Sigmoid colon (tissue), 6 donors: ENCODE measurements at regions not wholly inside any gene's neighbourhood (a gene's known extent, or its start where the extent isn't known, plus 50 kb on each side); places are given as distances from the start of the nearest gene placed in this dataset.

Source experiments
- DNase-seq: peaks from one replicate; pipeline ENCODE4 v3.0.0-alpha.2; 2019
- H3K27ac ChIP-seq, 4 donors: fragments of 200-600 bp; sonication (generic); one replicate each; pipeline ENCODE4 v1.5.1; 2016 to 2019; ENCODE audit warnings: mild to moderate bottlenecking in 1 of 4
- H3K27me3 ChIP-seq, 3 donors: fragments of 200-600 bp; sonication (generic); one replicate each; pipeline ENCODE4 v1.5.1; 2019; ENCODE audit warnings: mild to moderate bottlenecking in 1 of 3
- H3K36me3 ChIP-seq, 4 donors: fragments of 200-600 bp; sonication (generic); one replicate each; pipeline ENCODE4 v1.5.1; 2016 to 2019
- H3K4me1 ChIP-seq, 4 donors: fragments of 200-600 bp; sonication (generic); one replicate each; pipeline ENCODE4 v1.5.1; 2017 to 2019
- H3K4me3 ChIP-seq, 4 donors: fragments of 200-600 bp; sonication (generic); one replicate each; pipeline ENCODE4 v1.5.1; 2017 to 2019; ENCODE audit warnings: mild to moderate bottlenecking in 2 of 4, moderate library complexity in 1 of 4
- H3K9me3 ChIP-seq, 4 donors: fragments of 200-600 bp in 3 of 4; sonication (generic) in 3 of 4; one replicate each; pipeline versions ENCODE4 v1.5.1 to v1.6.1; 2013 to 2019
- EP300 ChIP-seq, 4 donors: sonication (generic); formaldehyde crosslinking; IDR thresholded peaks; one replicate each; pipeline ENCODE4 v1.6.1; 2017; ENCODE audit warnings: antibody characterized with exemption in 4 of 4
- POLR2A ChIP-seq, 2 donors: fragments of 450-650 bp; IDR thresholded peaks; one replicate each; pipeline ENCODE4 v1.6.1; 2016; ENCODE audit warnings: antibody characterized with exemption in 2 of 2, mild to moderate bottlenecking in 2 of 2, moderate library complexity in 2 of 2
- POLR2AphosphoS5 ChIP-seq, 4 donors: sonication (generic); formaldehyde crosslinking; IDR thresholded peaks; one replicate each; pipeline ENCODE4 v1.6.1; 2017; ENCODE audit warnings: antibody characterized with exemption in 4 of 4
- WGBS, 2 donors: extraction: QIAGEN DNeasy Blood & Tissue Kit; methylation state at CpG; one replicate each; pipeline ENCODE4 v1.1.7; 2013; 5-methylcytosine and 5-hydroxymethylcytosine counted together
- intact Hi-C: fragments of 100-400 bp; cut with DNase I; formaldehyde crosslinking; loops from one replicate; pipeline ENCODE4 v1.15.1; 2023
- TF ChIP-seq, protein P1 (sequence below), 4 experiments: fragments of 450-650 bp in 3 of 4; fragments of 200-600 bp in 1 of 4; IDR thresholded peaks; one replicate each; pipeline ENCODE4 v1.5.1; 2016 to 2019; ENCODE audit warnings: antibody characterized with exemption in 4 of 4, mild to moderate bottlenecking in 3 of 4, moderate library complexity in 2 of 4
- donor health status: healthy with polysubstance abuse.
- donor health status: healthy.

DNA sequence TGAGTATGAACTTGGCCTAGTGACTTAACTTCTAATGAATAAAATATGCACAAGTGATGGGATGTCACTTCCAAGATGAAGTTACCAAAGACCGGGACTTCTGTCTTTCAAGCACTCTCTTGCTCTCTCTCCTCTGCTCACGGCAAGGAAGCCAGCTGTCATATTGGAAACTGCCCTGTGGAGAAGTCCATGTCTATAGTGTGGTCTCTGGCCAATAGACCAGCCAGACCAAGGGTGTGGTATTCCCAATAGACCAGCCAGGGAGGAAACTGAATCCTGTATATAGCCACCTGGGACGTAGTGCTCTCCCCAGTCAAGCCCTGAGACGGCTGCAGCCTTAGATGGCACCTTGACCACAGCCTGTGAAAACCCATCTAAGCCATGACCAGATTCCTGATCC lies 93.2 kb upstream of the ALX4 start:
- Histone ChIP-seq H3K27ac (no peak overlapping the region), H3K36me3 (no peaks in the 10 kb centered on the region), H3K4me3 (no peak overlapping the region), H3K4me1 (no peaks in the 10 kb centered on the region), H3K9me3 (no peaks in the 10 kb centered on the region), H3K27me3 (peaks cover 0 to 10% (median 8%) of the 10 kb centered on the region in 3 donors)
- TF ChIP-seq POLR2A (IDR thresholded peaks at IDR 0.05) (no peak), POLR2AphosphoS5 (IDR thresholded peaks at IDR 0.05) (no peak), EP300 (IDR thresholded peaks at IDR 0.05) (no peak)
- TF ChIP-seq, protein P1, sequence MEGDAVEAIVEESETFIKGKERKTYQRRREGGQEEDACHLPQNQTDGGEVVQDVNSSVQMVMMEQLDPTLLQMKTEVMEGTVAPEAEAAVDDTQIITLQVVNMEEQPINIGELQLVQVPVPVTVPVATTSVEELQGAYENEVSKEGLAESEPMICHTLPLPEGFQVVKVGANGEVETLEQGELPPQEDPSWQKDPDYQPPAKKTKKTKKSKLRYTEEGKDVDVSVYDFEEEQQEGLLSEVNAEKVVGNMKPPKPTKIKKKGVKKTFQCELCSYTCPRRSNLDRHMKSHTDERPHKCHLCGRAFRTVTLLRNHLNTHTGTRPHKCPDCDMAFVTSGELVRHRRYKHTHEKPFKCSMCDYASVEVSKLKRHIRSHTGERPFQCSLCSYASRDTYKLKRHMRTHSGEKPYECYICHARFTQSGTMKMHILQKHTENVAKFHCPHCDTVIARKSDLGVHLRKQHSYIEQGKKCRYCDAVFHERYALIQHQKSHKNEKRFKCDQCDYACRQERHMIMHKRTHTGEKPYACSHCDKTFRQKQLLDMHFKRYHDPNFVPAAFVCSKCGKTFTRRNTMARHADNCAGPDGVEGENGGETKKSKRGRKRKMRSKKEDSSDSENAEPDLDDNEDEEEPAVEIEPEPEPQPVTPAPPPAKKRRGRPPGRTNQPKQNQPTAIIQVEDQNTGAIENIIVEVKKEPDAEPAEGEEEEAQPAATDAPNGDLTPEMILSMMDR (IDR thresholded peaks at IDR 0.05) = no peak
- no peak for DNase-seq
- intact Hi-C loops = no loop called here
- WGBS, 2 donors = 60 to 63% methylated on average over 4 of the region's 4 CpGs

DNA sequence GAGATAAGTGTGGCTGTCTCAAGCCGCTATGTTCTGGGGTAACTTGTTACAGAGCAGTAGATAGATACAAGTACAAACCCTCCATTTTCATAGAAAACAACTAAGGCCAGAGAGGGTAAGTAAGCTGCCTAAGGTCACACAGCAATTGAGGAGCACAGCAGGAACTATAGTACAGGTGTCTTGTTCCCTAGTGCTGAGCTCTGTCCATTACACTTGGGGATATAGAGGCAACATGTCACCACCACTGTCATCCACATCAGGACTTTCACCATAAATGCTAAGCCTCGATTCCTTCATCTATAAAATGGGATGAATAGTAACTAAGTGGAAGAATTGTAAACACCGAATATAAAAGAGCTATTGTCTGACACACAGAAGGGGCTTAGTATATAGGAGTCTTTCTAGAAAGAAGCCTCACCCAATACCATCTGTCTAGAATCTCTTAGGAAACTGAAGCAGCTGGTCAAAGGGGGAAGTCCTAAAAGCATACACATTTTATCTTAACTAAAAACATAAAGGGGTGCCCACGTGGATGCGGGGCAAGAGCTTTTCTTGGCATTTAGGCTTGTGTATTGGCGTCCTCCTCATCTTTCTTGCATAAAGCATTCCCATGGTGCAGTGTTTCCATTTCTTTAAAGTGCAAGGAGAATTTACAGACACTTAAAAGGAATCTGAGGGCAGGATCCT lies 93.8 kb upstream of the ALX4 start:
- H3K27ac ChIP-seq = no peak overlapping the region
- H3K4me3 ChIP-seq = no peak overlapping the region
- peaks cover 0 to 8% (median 2%) of the 10 kb centered on the region in 3 donors for H3K27me3 ChIP-seq
- no peaks in the 10 kb centered on the region for H3K9me3 ChIP-seq
- 59 to 80% methylated on average over 6 of the region's 6 CpGs for WGBS, 2 donors
- H3K36me3 ChIP-seq = no peaks in the 10 kb centered on the region
- H3K4me1 ChIP-seq = no peaks in the 10 kb centered on the region
- DNase-seq = no peak
- intact Hi-C loops = no loop called here
- TF ChIP-seq POLR2A (IDR thresholded peaks at IDR 0.05) = no peak
- TF ChIP-seq EP300 (IDR thresholded peaks at IDR 0.05) = no peak
- no peak for TF ChIP-seq POLR2AphosphoS5 (IDR thresholded peaks at IDR 0.05)

DNA sequence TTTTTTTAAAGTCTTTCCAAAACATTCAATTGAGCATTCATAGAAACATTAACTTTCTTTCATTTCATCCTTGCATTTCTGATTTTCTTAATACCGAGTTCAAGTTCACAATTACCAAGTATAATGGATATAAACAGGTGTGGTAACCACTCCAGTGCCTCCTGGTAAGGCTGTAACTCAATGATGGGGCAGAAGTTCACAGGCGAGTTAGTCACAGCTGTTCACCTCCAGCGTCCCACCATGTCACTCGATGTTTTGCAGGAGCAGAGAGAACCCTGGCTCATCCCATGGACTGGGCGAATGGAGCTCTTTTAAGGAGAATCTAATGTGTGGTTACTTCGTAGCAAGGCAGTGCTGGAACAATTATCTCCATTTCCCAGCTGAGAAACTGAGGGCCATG lies 94.4 kb upstream of the ALX4 start:
- WGBS, 2 donors = 63 to 82% methylated on average over 6 of the region's 6 CpGs
- Histone ChIP-seq H3K27ac (no peak overlapping the region), H3K36me3 (no peaks in the 10 kb centered on the region), H3K9me3 (no peaks in the 10 kb centered on the region), H3K27me3 (peaks cover 0 to 8% (median 0%) of the 10 kb centered on the region in 3 donors), H3K4me1 (no peaks in the 10 kb centered on the region), H3K4me3 (no peak overlapping the region)
- DNase-seq = no peak
- no peak for TF ChIP-seq POLR2AphosphoS5 (IDR thresholded peaks at IDR 0.05)
- TF ChIP-seq EP300 (IDR thresholded peaks at IDR 0.05) = no peak
- TF ChIP-seq, protein P1 (IDR thresholded peaks at IDR 0.05) = no peak
- TF ChIP-seq POLR2A (IDR thresholded peaks at IDR 0.05) = no peak
- intact Hi-C loops = no loop called here

DNA sequence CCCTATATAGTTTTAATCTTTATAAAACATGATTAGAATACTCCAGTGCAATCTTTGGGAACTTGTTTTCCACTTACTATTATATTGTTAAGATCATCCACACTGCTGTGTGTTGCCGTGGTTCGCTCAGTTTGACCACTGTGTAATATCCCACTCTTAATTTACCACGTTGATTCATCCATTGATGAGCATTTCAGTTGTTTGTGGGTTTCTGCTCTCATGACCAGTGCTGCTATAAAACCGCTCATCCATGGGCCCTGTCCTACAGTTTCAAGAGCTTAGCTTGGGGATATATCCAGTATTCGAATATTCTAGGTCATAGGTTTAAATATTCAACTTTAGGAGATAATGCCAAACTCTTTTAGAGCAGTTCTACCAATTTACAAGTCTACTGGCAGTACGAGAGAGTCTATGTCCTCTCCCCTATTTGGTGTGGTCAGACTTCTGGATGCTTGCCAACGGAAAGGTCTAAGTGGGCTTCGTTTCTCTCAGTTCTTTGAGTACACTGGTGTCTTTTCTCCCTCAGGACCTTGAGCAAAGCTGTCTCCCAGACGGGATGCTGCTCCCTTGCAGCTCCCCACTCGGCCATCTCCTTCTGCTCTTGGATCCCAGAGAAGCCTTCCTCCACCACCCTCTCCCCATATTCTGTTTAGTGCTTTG lies 94.9 kb upstream of the ALX4 start:
- 63 to 79% methylated on average over 10 of the region's 10 CpGs for WGBS, 2 donors

More for the DNA sequence above, 94.9 kb upstream of the ALX4 start:
- Histone ChIP-seq H3K27ac (no peak overlapping the region), H3K9me3 (no peaks in the 10 kb centered on the region), H3K4me1 (no peaks in the 10 kb centered on the region), H3K4me3 (no peak overlapping the region), H3K36me3 (no peaks in the 10 kb centered on the region), H3K27me3 (peaks cover 0 to 8% (median 0%) of the 10 kb centered on the region in 3 donors)
- intact Hi-C loops = no loop called here
- no peak for DNase-seq
- TF ChIP-seq POLR2AphosphoS5 (IDR thresholded peaks at IDR 0.05) (no peak), POLR2A (IDR thresholded peaks at IDR 0.05) (no peak), EP300 (IDR thresholded peaks at IDR 0.05) (no peak)
- TF ChIP-seq, protein P1 (IDR thresholded peaks at IDR 0.05) = no peak
